ENCODE measurements at regions not wholly inside any gene's neighbourhood (a gene's known extent, or its start where the extent isn't known, plus 50 kb on each side); places are given as distances from the start of the nearest gene placed in this dataset.
"Not testable (repeated sequence)": the region's sequence is repeated elsewhere in the genome, so short reads cannot be mapped to it uniquely, and the experiment has no call there.

- DNase-seq (ENCODE audit: low read depth, low spot score) = no peak
Observed at GRCh38 chr5:89229331-89230070, 346.5 kb upstream of the MEF2C start.

GRCh38 chr5:89228355-89228754 lies 345.4 kb upstream of the MEF2C start:
- no peak for DNase-seq (ENCODE audit: low read depth, low spot score)

- no peak for DNase-seq (ENCODE audit: low read depth, low spot score)
Observed at GRCh38 chr5:89218364-89218763, 335.4 kb upstream of the MEF2C start.

- no peak for DNase-seq (ENCODE audit: low read depth, low spot score)
Observed at GRCh38 chr5:89216606-89217005, 333.6 kb upstream of the MEF2C start.

- no peak for DNase-seq (ENCODE audit: low read depth, low spot score)
Observed at GRCh38 chr5:89213573-89213972, 330.6 kb upstream of the MEF2C start.

GRCh38 chr5:89211836-89212235 lies 328.9 kb upstream of the MEF2C start:
- DNase-seq (ENCODE audit: low read depth, low spot score) = no peak

GRCh38 chr5:89208811-89209210 lies 325.8 kb upstream of the MEF2C start:
- no peak for DNase-seq (ENCODE audit: low read depth, low spot score)

GRCh38 chr5:89208392-89208791 lies 325.4 kb upstream of the MEF2C start:
- DNase-seq (ENCODE audit: low read depth, low spot score) = no peak

- DNase-seq (ENCODE audit: low read depth, low spot score) = no peak
Observed at GRCh38 chr5:89204756-89205155, 321.8 kb upstream of the MEF2C start.

GRCh38 chr5:89203611-89204010 lies 320.6 kb upstream of the MEF2C start:
- DNase-seq (ENCODE audit: low read depth, low spot score) = no peak

GRCh38 chr5:89200899-89201298 lies 317.9 kb upstream of the MEF2C start:
- no peak for DNase-seq (ENCODE audit: low read depth, low spot score)

GRCh38 chr5:89199306-89199705 lies 316.3 kb upstream of the MEF2C start:
- DNase-seq (ENCODE audit: low read depth, low spot score) = no peak

- no peak for DNase-seq (ENCODE audit: low read depth, low spot score)
Observed at GRCh38 chr5:89191374-89191773, 308.4 kb upstream of the MEF2C start.

- DNase-seq (ENCODE audit: low read depth, low spot score) = no peak
Observed at GRCh38 chr5:89190515-89191265, 307.7 kb upstream of the MEF2C start.

- DNase-seq (ENCODE audit: low read depth, low spot score) = no peak
Observed at GRCh38 chr5:89187883-89188465, 305.0 kb upstream of the MEF2C start.

GRCh38 chr5:89187268-89187667 lies 304.3 kb upstream of the MEF2C start:
- DNase-seq (ENCODE audit: low read depth, low spot score) = no peak

GRCh38 chr5:89181546-89181945 lies 298.6 kb upstream of the MEF2C start:
- no peak for DNase-seq (ENCODE audit: low read depth, low spot score)

- no peak for DNase-seq (ENCODE audit: low read depth, low spot score)
Observed at GRCh38 chr5:89179731-89180130, 296.7 kb upstream of the MEF2C start.

- DNase-seq (ENCODE audit: low read depth, low spot score) = no peak
Observed at GRCh38 chr5:89178541-89178940, 295.6 kb upstream of the MEF2C start.

- DNase-seq (ENCODE audit: low read depth, low spot score) = no peak
Observed at GRCh38 chr5:89173528-89173927, 290.5 kb upstream of the MEF2C start.

GRCh38 chr5:89168766-89169165 lies 285.8 kb upstream of the MEF2C start:
- DNase-seq (ENCODE audit: low read depth, low spot score) = no peak

GRCh38 chr5:89164703-89165102 lies 281.7 kb upstream of the MEF2C start:
- not testable (repeated sequence) for DNase-seq (ENCODE audit: low read depth, low spot score)

- no peak for DNase-seq (ENCODE audit: low read depth, low spot score)
Observed at GRCh38 chr5:89156226-89156625, 273.2 kb upstream of the MEF2C start.

Data from smooth muscle cell of the brain vasculature (primary cell).